Neuron (in vitro differentiated cells): ENCODE measurements at regions not wholly inside any gene's neighbourhood (a gene's known extent, or its start where the extent isn't known, plus 50 kb on each side); places are given as distances from the start of the nearest gene placed in this dataset.

ENCODE experiments used
- H2AFZ ChIP-seq: one replicate; pipeline ENCODE4 v1.6.1; 2013; ENCODE audit warnings: low read depth, mild to moderate bottlenecking, inconsistent platforms, low read length, moderate library complexity
- H3K27me3 ChIP-seq: one replicate; pipeline ENCODE4 v1.6.1; 2013; ENCODE audit warnings: low read length; ENCODE audit not compliant: insufficient read depth
- H3K36me3 ChIP-seq: one replicate; pipeline ENCODE4 v1.6.1; 2013; ENCODE audit warnings: low read length; ENCODE audit not compliant: insufficient read depth
- H3K4me1 ChIP-seq: one replicate; pipeline ENCODE4 v1.6.1; 2013; ENCODE audit warnings: low read length; ENCODE audit not compliant: insufficient read depth
- H3K4me3 ChIP-seq: 2 replicates; pipeline ENCODE4 v1.5.1; 2013; ENCODE audit warnings: mild to moderate bottlenecking, low read length, moderate library complexity
- H3K9me3 ChIP-seq: one replicate; pipeline ENCODE4 v1.6.1; 2013; ENCODE audit warnings: low read length

DNA sequence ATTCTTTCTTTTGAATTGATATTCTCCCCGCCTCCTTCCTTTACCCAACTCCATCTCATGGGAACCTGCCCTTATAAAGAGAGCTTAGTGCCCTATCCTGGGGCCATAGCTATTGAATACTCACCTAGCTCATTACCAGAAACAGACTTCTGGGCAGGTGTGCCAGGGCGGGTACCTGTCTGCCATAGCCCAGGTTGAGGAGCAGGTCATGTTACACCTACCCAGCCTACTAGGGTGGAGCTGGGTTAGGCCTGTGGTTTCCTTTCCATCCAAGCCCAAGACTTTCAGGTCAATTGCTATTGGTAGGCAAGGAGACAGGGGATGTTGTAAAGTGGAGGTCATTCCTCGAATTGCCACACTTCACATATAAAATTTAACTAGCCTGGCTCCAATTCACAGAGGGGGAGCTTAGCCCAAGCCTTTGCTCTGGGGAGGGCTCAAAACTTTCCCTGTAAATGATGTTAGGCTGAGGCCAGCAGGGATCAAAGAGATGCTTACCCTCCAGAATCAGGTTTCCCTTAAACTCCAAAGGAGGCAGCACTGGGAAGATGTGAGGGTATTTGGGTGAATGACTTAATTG, 87.1 kb upstream of the IPO9 start:
- no peak overlapping the region for H3K4me3 ChIP-seq
- no peaks in the 10 kb centered on the region for H3K27me3 ChIP-seq
- H3K36me3 ChIP-seq = peaks cover 10% of the 10 kb centered on the region
- H3K4me1 ChIP-seq = peaks cover 53% of the 10 kb centered on the region
- H3K9me3 ChIP-seq = no peaks in the 10 kb centered on the region
- H2AFZ ChIP-seq = no peak overlapping the region

- no peaks in the 10 kb centered on the region for H3K27me3 ChIP-seq
- H3K9me3 ChIP-seq = no peaks in the 10 kb centered on the region
- no peak overlapping the region for H2AFZ ChIP-seq
- peaks cover 10% of the 10 kb centered on the region for H3K36me3 ChIP-seq
- peaks cover 49% of the 10 kb centered on the region for H3K4me1 ChIP-seq
- H3K4me3 ChIP-seq = no peak overlapping the region
These were observed 86.5 kb upstream of the IPO9 start for GRCh38 chr1:201742476-201742875.

DNA sequence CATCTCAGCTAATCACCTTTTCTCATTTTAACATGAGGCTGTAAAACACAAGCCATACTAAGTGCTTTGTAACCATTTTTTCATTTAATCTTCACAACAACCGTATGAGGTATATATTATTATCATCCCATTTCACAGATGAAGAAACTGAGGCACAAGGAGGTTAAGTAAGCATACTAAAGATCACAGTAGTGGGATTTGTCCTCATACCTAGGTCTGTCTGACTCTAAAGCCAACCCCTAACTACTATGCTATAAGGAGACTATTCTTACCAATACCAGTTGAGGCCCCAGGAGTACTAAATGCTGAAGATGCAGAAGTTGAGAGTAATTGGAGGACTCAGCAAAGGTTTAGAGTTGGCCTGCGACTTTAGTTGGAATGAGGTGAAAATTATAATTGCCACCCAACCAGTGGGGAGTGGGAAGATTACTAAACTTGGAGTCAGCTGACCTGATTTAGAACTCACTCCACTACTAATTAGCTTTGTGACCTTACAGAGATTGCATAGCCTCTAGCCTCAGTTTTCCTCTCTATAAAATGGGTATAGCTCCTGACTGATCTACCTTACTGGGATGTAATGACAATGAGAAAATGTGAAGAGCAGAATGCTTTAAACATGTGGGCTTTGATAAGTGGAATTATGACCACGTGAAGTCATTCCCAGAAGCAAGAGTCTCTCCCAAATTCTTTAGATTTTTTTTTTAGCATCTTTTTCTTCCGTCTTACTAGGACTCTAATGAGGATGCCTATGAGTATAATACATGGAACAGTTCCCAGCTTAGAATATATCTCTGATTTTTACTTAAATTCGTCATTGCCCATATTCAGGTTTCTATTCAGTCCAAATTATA, 85.8 kb upstream of the IPO9 start:
- Histone ChIP-seq H2AFZ (no peak overlapping the region), H3K27me3 (no peaks in the 10 kb centered on the region), H3K9me3 (no peaks in the 10 kb centered on the region), H3K36me3 (peaks cover 10% of the 10 kb centered on the region), H3K4me3 (no peak overlapping the region), H3K4me1 (peaks cover 48% of the 10 kb centered on the region)

GRCh38 chr1:201745023-201745422, 83.9 kb upstream of the IPO9 start:
- Histone ChIP-seq H3K36me3 (peaks cover 10% of the 10 kb centered on the region), H3K4me1 (peaks cover 46% of the 10 kb centered on the region), H3K4me3 (no peak overlapping the region), H2AFZ (no peak overlapping the region), H3K9me3 (no peaks in the 10 kb centered on the region), H3K27me3 (no peaks in the 10 kb centered on the region)

DNA sequence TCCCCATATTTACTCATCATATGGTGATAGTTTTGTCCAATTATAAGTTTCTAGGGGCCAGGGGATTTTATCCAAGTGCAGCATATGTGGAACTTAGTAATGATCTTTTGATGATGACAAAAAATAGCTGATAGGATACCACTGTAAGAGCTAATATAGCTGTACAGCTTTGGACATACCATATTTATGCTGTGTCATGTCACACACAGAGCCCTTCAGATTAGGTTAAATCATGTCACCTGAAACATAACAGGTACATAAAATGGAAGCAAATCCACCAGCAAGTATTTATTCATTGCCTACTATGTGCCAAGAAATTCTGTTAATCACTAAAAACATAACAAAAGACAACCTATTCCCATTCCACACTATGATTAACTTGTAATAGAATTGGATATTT, 82.8 kb upstream of the IPO9 start:
- peaks cover 10% of the 10 kb centered on the region for H3K36me3 ChIP-seq
- no peak overlapping the region for H3K4me3 ChIP-seq
- H3K27me3 ChIP-seq = no peaks in the 10 kb centered on the region
- no peak overlapping the region for H2AFZ ChIP-seq
- peaks cover 46% of the 10 kb centered on the region for H3K4me1 ChIP-seq
- H3K9me3 ChIP-seq = no peaks in the 10 kb centered on the region

GRCh38 chr1:201747261-201747660, 81.7 kb upstream of the IPO9 start:
- Histone ChIP-seq H3K36me3 (peaks cover 10% of the 10 kb centered on the region), H3K27me3 (no peaks in the 10 kb centered on the region), H2AFZ (no peak overlapping the region), H3K4me3 (no peak overlapping the region), H3K9me3 (no peaks in the 10 kb centered on the region), H3K4me1 (peaks cover 50% of the 10 kb centered on the region)

DNA sequence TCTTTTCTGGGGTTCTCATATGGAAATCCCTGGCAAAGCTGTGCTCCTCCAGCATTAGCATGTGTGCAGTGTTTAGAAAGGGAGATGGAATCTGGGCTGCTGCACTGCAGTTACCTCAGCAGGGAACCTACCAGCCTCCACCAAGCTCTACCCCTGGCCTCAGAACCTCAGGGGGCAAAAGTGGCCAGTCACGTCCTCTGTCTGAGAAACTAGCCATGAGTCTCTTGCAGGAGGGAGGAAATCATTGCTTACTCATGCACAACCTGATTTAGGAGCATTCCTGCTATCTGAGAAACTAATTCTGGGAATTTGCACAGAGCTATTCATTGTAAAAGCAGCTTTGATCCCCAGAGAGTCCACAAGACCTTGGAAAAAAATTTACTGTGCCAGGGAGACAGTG, 80.6 kb upstream of the IPO9 start:
- peaks cover 10% of the 10 kb centered on the region for H3K36me3 ChIP-seq
- H3K9me3 ChIP-seq = no peaks in the 10 kb centered on the region
- H3K4me3 ChIP-seq = no peak overlapping the region
- H2AFZ ChIP-seq = no peak overlapping the region
- peaks cover 60% of the 10 kb centered on the region for H3K4me1 ChIP-seq
- no peaks in the 10 kb centered on the region for H3K27me3 ChIP-seq

GRCh38 chr1:201749059-201749690, 79.8 kb upstream of the IPO9 start:
- H3K4me3 ChIP-seq = no peak overlapping the region
- no peaks in the 10 kb centered on the region for H3K9me3 ChIP-seq
- H3K4me1 ChIP-seq = peaks cover 69% of the 10 kb centered on the region
- no peak overlapping the region for H2AFZ ChIP-seq
- H3K36me3 ChIP-seq = peaks cover 10% of the 10 kb centered on the region
- no peaks in the 10 kb centered on the region for H3K27me3 ChIP-seq

GRCh38 chr1:201750120-201750519, 78.8 kb upstream of the IPO9 start:
- no peaks in the 10 kb centered on the region for H3K27me3 ChIP-seq
- peaks cover 4% of the 10 kb centered on the region for H3K36me3 ChIP-seq
- no peak overlapping the region for H2AFZ ChIP-seq
- H3K4me1 ChIP-seq = peaks cover 66% of the 10 kb centered on the region
- no peaks in the 10 kb centered on the region for H3K9me3 ChIP-seq
- no peak overlapping the region for H3K4me3 ChIP-seq

GRCh38 chr1:201750934-201751333, 78.0 kb upstream of the IPO9 start:
- no peaks in the 10 kb centered on the region for H3K27me3 ChIP-seq
- H3K9me3 ChIP-seq = no peaks in the 10 kb centered on the region
- H3K4me1 ChIP-seq = peaks cover 65% of the 10 kb centered on the region
- H3K4me3 ChIP-seq = no peak overlapping the region
- no peaks in the 10 kb centered on the region for H3K36me3 ChIP-seq
- no peak overlapping the region for H2AFZ ChIP-seq

DNA sequence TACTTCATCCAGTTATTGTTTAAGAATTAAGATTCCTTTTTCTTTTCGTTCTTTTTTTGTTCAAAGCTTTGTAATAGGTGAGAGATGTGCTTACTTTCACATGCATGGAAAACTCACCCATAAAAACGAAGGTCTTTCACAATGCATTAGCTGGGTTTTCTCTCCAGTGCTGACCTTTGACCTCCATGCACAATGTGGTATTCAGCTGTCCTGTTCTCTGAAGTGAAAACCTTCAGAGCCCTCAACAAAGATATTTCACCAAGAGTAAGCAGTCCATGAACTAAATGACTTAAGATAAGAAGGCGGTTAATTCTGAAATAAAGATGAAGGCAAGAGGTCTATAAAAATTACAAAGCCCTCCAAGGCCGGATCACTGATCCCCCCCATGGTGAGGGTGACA, 77.1 kb upstream of the IPO9 start:
- Histone ChIP-seq H3K36me3 (no peaks in the 10 kb centered on the region), H3K9me3 (no peaks in the 10 kb centered on the region), H3K4me3 (no peak overlapping the region), H3K27me3 (no peaks in the 10 kb centered on the region), H2AFZ (no peak overlapping the region), H3K4me1 (peaks cover 65% of the 10 kb centered on the region)

- H2AFZ ChIP-seq = no peak overlapping the region
- H3K9me3 ChIP-seq = no peaks in the 10 kb centered on the region
- H3K4me1 ChIP-seq = peaks cover 63% of the 10 kb centered on the region
- no peaks in the 10 kb centered on the region for H3K27me3 ChIP-seq
- no peaks in the 10 kb centered on the region for H3K36me3 ChIP-seq
- H3K4me3 ChIP-seq = no peak overlapping the region
These were observed 76.6 kb upstream of the IPO9 start for GRCh38 chr1:201752333-201752732.

- Histone ChIP-seq H3K4me1 (peaks cover 53% of the 10 kb centered on the region), H3K36me3 (no peaks in the 10 kb centered on the region), H3K9me3 (no peaks in the 10 kb centered on the region), H2AFZ (no peak overlapping the region), H3K27me3 (no peaks in the 10 kb centered on the region), H3K4me3 (no peak overlapping the region)
These were observed 75.5 kb upstream of the IPO9 start for GRCh38 chr1:201753492-201753891.
